HG03103 (cell line): ENCODE measurements at regions not wholly inside any gene's neighbourhood (a gene's known extent, or its start where the extent isn't known, plus 50 kb on each side); places are given as distances from the start of the nearest gene placed in this dataset.

Experiments
- ATAC-seq: cut with Tn5 transposase; IDR thresholded peaks from one replicate; pipeline ENCODE4 v1.9.1; 2021; ENCODE audit warnings: low read depth; ENCODE audit not compliant: unreplicated experiment

DNA sequence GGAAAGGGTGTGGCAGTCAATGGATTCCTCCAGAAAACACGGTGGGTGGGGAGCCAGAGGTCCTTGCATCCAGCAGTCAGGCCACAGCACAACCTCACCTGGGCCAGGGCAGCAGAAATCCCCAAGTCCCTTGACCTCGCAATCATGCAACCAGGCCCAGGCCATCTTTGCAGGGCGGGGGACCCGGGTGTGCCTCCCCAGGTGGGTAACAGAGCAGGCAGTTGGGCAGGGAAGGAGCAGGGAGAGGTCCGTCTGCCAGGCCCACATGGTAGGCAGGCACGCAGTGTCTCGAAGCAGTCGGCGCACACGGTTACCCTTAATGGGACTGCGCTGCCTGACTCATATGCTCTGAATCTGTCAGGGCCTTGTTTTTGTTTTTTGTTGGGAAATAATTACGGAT is 153.0 kb downstream of the RBFOX3 start:
- ATAC-seq, result no peak

DNA sequence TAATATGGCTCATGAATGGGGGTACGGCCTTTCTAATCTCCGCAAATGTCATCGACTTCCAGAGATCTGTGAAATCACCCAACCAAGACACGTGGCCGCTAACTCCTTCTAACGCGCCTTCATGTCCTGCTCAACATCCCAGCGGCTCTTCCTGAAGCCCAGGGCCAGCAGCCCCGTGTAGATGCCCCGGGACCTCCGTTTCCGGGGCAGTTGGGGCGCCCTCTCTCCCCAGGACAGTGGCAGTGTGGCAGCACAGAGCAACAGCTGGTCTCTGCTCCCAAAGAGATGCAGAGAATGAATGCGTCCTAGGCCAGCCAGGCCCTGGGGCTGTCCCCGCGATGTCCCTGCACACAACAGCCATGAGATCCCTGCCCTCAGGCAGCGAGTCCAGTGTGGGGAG is 153.5 kb downstream of the RBFOX3 start:
- ATAC-seq, result no peak

DNA sequence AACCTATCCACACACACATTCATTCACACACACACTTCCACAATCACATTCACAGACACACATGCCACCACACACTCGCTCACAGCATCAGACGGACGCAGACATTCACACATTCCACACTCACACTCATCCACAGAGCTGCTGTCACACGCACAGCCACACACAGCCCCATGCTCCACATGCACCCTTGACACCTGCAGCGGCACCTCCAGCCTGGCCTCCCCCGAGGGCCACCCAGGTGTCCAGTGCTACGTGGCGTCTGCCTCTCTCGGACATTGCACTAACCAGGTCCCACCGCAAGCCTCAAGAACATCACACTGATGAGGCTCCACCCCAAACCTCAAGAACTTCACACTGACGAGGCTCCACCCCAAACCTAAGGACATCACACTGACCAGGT is 155.2 kb downstream of the RBFOX3 start:
- ATAC-seq, result no peak

DNA sequence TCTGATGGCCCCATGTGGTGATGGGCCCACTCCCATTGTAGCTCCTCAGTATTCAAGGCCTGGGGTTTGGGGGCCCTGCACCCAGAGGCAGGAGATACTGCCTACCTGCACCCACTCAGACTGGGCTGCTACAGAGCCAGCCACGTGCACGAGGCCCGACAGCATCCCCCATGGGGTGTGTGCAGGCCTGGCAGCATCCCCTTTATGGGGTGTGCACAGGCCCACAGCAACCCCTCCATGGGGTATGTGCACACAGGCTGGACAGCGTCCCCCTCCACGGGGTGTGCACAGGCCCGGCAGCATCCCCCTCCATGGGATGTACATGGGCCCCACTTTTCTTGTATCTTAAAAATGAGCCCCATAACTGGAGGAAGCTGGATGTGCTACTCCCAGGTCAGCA is 156.0 kb downstream of the RBFOX3 start:
- ATAC-seq, result no peak

DNA sequence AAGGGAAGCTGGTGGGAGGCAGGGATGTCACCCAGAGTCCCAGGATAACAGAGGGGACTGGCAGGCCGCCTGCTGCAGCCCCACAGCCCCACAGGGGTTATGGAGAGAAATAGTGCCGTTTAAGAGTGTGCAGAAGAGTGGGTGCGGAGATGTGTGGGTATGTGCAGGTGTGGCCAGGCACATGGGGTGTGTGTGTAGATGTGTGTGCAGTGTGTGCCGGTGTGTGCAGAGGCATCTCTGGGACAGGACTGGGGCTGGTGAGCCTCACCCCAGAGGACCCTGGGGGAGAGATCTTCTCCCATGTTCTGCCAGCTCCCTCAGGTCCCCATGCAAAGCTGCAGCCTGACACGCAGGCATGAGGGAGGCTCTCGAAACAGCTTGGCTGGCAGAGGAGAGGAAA is 157.4 kb downstream of the RBFOX3 start:
- ATAC-seq, result no peak

DNA sequence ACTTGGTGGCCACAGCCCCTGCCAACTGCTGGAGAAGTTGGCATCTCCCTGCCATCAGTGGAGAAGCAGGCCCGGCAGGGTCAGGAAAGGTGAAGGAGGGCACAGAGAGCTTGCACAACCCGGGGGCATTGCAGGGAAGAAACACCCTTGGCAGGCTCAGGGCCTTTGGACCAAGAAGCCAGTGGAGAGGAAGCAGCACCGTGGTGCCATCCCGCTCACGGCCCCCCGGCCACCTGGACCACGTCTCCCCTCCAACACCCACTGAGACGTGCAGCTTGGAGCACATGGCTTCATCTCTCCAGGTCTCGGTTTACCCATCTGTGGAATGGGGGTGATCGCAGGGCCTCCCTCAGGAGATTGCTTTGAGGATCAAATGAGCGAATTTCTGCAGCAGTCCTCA is 158.1 kb downstream of the RBFOX3 start:
- no peak for ATAC-seq

DNA sequence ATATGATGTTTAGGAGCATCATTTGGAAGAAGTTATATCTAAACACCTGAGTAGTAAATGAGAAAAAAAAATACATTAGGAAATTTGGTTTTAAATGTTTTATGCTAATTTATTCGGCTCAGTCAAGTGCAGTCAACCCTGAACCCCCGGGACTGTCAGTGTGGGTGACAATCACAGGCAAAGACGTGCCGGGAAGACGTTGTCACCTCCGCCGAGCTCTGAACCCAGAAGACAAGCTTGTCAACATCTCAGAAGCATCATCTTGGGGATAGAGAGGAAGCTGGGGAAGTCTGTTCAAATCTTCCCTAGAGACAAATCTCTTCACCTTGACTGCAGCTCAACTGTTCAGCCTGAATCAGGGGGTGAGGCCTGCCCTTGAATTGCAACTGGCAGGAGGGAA is 159.7 kb downstream of the RBFOX3 start:
- no peak for ATAC-seq

DNA sequence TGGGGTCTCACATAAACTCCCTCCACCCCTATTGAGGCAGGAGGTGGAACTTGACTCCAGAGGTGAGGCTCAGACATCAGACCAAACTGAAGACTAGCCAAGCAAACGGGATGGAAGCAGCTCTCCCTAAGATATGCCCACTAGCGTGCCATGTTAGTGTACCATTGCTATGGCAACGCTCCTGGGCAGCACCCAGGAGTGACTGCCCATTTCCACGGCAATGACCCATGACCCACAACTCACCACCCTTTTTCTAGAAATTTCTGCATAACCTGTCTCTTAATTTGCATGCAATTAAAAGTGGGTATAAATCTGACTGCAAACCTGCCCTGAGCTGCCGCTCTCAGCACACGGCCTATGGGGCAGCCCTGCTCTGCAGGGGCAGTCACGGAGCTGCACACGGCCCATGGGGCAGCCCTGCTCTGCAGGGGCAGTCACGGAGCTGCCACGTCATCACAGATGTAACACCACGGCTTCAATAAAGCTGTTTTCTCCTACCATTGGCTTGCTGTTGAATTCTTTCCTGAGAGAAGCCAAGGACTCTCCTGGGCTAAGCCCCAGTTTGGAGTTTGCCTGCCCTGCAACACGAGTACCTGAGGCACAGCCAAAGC is 164.3 kb downstream of the RBFOX3 start:
- no peak for ATAC-seq

DNA sequence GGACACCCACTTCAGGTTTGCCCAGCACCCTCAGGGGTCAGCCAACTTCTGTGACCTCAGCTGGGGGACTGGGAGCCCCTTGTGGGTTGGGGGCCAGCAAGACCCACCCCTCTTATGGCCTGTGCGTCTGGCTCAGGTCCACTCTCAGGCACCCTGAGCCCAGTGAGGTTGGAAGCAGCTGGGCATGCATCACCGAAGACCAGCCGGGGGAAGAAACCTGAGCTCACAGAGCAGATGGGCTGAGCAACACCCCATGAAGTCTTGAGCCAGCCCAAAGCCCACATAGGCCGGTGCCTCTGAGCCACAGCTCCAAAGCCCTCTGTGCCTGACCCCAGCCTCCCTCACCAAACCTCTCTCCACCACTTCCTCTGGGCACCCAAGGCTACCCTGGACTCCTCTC is 166.7 kb downstream of the RBFOX3 start:
- ATAC-seq, result no peak

DNA sequence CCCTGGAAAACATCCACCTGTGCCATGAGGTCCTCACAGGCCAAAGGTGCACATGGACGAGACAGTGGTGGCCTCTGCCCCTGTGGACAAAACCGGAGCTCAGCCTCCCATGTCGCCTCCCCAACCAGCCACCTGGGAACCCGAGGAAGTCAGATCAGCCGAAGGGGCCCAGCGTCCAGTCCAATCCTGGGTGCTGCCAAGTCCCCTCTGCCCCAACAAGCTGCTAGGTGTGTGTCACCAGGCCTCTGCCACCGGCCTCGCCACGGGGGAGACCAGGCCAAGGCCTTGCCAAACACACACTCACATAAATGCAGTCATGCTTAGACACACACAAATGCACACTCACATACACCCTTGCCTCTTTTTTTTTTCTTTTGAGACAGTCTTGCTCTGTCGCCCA is 167.8 kb downstream of the RBFOX3 start:
- ATAC-seq, result no peak

DNA sequence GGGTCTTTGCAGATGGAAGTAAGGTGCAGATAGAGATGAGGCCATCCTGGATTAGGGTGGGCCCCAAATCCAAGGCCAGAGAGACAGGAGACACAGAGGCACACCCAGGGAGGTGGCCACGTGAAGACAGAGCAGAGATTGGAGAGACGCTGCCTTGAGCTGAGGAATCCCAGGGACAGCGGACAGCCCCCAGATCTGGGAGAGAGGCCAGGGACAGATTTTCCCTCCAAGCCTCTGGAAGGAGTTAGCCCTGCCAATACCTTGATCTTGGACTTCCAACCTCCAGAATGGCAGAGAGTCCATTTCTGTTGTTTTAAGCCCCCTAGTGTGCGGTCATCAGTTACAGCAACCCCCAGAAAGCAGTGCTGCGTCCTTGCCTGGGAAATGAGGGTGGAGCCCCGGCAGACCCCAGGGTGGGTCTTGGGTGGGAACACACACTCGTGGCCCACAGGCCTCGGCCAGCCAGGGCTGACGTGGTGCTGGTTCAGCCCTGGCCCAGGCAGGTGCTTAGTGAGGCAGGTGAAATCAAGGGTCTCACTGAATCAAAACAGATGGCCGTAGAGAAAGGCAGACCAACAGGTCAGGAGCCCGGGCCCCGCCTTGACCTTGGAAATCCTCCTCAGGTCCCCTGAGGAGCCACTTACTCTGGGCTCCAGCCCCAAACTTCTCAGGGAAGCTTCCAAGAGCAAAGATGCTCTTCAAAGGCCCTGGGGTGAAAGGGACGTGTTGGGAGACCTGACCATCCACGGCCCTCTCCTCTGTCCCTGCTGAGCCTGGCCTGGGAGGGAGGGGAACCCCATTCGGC is 169.3 kb downstream of the RBFOX3 start:
- no peak for ATAC-seq

DNA sequence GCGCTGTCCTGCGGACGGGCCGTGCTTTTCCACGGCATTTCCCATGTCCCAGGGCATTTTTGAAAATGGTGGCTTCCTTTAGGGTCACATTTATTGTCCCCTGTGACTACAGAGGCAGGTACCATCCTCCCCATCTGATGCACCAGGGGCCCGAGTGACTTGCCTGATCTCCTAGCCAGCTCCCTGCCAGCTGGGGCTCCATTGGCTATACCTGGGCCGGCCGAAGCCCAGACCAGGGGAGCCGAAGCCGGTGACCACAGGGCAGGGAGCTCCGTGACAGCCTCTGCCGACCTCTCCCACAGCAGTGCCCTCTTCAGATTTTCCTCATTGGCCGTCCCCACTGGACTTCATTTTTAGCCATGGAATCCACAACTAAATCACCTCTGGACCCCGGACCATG is 170.6 kb downstream of the RBFOX3 start:
- no peak for ATAC-seq

DNA sequence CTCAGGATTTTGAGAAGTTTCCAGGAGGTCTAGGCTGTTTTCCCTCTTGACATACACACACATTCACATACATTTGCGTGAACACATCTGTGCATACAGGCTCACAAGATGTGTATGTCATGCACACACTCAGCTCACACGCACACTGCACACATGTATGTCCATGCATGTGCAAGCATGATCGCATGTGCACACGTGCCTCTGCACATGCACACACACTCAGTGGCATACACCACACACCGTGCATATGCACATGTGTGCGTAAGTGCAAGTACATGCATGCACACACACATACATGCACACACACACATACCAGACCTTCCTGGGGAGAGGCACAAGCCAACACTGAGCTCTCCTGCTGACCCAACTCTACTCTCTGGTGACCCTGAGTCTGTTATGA is 171.4 kb downstream of the RBFOX3 start:
- ATAC-seq, result no peak

DNA sequence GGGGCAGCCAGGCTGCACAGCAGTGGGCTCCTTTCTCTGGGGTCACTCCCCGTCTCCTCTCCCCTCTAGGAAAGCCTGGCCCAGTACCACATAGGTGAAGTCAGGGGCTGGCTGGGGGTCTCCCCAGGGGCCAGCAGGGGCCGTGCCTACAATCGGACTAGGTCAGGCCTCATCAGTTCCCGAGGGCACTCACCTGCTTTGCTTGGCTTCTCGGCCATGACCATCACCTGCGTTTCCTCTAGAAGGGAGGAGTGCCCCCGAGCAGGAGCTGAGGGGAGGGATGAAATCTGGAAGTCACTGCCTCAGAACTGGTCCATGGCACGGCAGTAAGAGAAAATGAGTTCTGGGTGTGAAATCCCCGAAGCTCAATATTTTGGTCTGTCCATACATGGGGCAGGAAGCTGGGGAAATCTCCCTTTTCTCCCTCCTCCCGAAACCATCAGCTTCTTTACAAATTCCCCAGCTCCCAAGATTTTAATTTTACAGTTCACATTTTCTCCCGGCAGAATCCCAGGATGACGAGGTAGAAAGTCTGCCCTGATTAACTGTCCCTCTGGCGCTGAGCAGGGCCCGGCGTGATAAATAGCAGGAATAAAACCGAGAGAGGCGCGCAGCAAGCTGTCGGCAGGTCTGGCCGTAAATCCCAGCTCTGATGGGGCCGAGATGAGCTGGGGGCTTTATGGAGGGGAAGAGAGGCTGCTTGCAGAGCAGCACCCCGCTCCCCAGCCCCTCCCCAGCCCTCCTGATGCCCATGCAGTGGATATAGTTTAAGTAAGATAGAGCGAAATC is 172.1 kb downstream of the RBFOX3 start:
- no peak for ATAC-seq

DNA sequence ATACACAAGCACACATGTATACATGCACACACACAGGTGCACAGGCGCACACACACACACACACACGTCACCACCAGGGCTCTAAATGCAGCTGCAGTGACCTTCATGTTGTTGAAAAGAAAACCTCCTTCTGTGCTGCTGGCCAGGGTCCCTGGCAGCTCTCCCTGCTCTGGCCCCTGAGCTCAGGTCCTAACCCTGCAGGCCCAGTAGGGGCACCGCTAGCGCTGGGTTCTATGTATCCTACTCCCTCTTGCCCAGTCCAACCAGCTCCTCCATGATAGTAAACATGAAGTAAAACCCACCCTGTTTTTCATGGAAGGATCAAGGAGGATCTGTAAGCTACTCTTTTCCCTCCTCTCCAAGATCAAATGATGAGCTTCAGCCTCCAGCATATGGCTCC is 172.8 kb downstream of the RBFOX3 start:
- no peak for ATAC-seq

DNA sequence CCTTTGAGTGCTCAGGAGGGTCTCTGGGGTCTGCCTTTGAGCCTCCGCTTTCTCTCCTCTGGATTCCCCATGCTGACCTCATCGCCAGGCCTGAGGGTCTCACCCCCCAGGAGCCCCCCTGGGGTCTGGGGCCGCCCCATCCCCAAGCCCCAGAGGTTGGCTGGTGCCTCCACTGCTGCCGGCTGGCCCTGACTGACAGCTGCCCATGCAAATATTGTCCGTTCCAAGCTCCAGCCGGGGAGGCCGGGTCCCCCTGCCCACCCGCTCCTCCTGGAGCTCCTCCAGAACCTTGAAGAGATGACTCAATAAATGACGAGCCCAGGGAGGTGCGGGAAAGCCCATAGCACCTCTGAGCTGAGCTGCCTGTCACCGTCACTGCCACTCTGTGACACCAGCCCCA is 173.8 kb downstream of the RBFOX3 start:
- no peak for ATAC-seq

DNA sequence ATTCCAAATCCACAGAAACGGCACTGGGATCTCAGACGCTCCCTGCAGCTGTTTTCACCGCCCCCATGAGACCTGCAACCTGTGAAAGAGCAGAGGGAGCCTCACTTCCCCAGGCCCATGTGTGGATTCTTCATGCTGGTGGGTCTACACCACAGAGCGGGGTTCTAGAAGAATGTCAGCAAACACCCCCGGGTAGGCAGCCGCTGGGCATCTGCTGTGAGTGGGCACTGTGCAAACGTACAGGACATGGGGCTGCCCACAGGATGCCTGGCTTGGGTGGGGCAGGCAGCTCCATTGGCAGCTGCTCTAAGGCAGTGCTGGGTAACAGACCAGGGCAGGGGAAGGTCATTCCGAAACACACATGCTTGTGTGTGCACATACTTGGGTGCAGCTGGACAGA is 174.9 kb downstream of the RBFOX3 start:
- ATAC-seq, result no peak

DNA sequence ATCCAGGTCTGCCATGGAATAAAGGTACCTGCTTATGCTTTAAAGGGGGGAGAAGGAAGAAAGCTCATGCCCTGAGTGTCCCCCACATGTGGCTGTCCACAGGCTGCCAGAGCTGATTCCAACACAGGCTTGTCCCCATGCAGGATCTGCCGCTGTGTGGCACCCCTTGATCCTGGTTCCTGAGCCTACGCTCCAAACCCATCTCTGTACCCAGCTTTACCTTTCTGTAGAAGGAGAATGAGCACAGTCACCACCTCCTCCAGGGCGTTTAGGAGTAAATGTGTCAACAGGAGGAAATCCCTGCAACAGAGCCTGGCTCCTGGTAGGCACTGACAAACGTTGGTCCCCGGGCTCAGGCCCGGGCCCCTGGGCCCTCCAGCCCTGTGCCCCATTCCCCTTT is 175.6 kb downstream of the RBFOX3 start:
- no peak for ATAC-seq

DNA sequence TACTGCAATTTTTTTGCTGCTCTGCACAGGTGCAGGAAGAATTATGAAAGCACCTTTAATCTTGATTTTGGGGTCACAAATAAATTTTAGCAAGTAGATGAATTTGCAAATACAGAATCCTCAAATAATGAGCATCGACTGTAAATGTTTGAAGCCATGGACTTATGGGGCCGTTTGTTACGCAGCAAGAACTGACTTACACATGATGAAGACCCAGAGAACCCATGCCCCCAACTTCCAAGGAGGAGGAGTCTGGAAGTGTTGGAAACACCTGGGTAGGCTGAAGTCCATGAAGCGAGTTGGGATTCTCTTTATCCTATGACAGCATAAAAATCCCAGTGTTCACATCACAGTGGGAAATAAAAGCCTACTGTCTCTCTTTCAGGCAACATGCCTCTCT is 176.6 kb downstream of the RBFOX3 start:
- ATAC-seq, result no peak

DNA sequence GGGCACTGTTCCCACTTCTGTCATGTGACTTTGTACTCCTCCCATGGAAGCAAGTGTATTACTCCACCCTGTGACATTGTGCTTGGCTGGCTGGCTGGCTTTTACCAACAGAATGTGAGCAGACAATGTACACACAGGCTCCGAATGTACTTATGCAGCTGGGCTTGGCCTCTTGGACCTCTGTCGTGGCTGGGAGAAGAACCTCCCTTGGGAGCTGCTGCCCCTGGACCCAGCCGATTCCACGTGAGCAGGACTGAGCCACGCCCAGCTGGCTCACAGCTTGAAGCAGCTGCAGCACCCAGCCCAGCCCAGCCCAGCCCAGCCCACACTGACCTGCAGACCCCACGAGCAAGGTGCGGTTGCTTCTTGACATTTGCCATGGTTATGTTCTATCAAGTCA is 177.5 kb downstream of the RBFOX3 start:
- ATAC-seq, result no peak

DNA sequence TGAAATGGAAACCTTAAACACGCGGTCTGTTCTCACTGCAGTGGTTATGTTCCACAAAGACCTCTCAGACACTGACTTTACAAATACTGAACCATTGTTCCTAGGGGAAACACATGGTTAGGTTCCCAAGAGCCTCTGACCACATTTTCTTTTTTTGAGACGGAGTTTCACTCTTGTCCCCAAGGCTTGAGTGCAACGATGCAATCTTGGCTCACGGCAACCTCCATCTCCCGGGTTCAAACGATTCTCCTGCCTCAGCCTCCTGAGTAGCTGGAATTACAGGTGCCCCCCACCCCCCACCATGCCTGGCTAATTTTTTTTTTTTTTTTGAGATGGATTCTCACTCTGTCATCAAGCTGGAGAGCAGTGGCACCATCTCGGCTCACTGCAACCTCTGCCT is 179.7 kb downstream of the RBFOX3 start:
- ATAC-seq, result no peak
